Activated B cell treated with CpG ODN at 0.5 μM for 24 hours (primary cell): ENCODE measurements at regions not wholly inside any gene's neighbourhood (a gene's known extent, or its start where the extent isn't known, plus 50 kb on each side); places are given as distances from the start of the nearest gene placed in this dataset.

ENCODE experiments used
- ATAC-seq: fragments of 200-7000 bp; cut with Tn5 transposase; one replicate; pipeline ENCODE4 v1.10.0; 2021; ENCODE audit warnings: low read depth, mild to moderate bottlenecking, moderate library complexity
- CTCF ChIA-PET: fragments of 350-600 bp; sonication (Branson Sonifier 250); formaldehyde crosslinking; loops from one replicate; lab custom pipeline; 2021; ENCODE audit warnings: antibody characterized with exemption; lab: Charles Lee
- POLR2A ChIA-PET: fragments of 350-600 bp; sonication (Branson Sonifier 250); formaldehyde crosslinking; loops from one replicate; lab custom pipeline; 2021; ENCODE audit warnings: antibody characterized with exemption; lab: Charles Lee
- DNase-seq: peaks from one replicate; pipeline ENCODE4 v3.0.0; 2022
- H3K27ac Mint-ChIP-seq: one replicate; pipeline ENCODE4 v1.8.0; 2020; ENCODE audit warnings: mixed read lengths
- H3K27me3 Mint-ChIP-seq: one replicate; pipeline ENCODE4 v1.8.0; 2021; ENCODE audit warnings: mixed read lengths
- H3K36me3 Mint-ChIP-seq: one replicate; pipeline ENCODE4 v1.8.0; 2021; ENCODE audit warnings: low read depth, mixed read lengths
- H3K4me1 Mint-ChIP-seq: one replicate; pipeline ENCODE4 v1.8.0; 2021; ENCODE audit warnings: mixed read lengths
- H3K4me3 Mint-ChIP-seq: one replicate; pipeline ENCODE4 v1.8.0; 2020; ENCODE audit warnings: mild to moderate bottlenecking, mixed read lengths
- H3K9me3 Mint-ChIP-seq: one replicate; pipeline ENCODE4 v1.8.0; 2020; ENCODE audit warnings: mixed read lengths
- intact Hi-C: fragments of 100-400 bp; cut with micrococcal nuclease; formaldehyde crosslinking; loops from one replicate; pipeline ENCODE4 v1.15.1; 2024
- TF ChIP-seq, protein P1 (sequence below): fragments of 200-600 bp; IDR thresholded peaks from one replicate; pipeline ENCODE4 v1.8.0; 2022; ENCODE audit warnings: antibody characterized with exemption, mild to moderate bottlenecking

DNA sequence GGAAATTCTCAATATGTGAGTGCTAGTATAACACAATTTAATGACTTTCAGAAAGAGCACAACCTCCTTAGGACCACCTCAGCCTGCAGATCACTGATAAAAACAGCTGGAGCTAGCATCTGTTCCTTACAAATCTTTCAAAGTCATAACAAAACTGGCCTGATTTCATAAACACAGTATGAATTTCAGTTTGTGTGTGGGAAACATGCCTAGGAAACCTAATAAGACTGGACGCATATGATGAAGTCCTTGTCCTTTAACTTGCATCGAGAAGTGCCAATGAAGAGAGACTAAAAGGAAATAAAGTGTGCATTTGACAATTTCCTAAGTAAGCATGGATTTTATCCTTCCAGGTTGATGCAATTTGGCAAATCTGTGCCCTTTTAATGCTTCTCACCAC, 74.1 kb upstream of the KLHL14 start:
- Mint-ChIP-seq H3K4me1 (no peaks in the 10 kb centered on the region), H3K36me3 (no peaks in the 10 kb centered on the region), H3K9me3 (peaks cover 7% of the 10 kb centered on the region), H3K4me3 (no peak overlapping the region), H3K27ac (no peak overlapping the region), H3K27me3 (no peaks in the 10 kb centered on the region)
- intact Hi-C loops = loop anchor here (5.0 kb wide), 1 partner anchor 70 kb away; no protein-coding TSS in a partner anchor
- no peak for DNase-seq
- ChIA-PET POLR2A (no interaction called here), CTCF (interaction anchor here (0.6 kb wide), 1 partner anchor 45 kb away, joined by 3 read pairs; no protein-coding TSS in a partner anchor)
- no peak for ATAC-seq
- TF ChIP-seq, protein P1, sequence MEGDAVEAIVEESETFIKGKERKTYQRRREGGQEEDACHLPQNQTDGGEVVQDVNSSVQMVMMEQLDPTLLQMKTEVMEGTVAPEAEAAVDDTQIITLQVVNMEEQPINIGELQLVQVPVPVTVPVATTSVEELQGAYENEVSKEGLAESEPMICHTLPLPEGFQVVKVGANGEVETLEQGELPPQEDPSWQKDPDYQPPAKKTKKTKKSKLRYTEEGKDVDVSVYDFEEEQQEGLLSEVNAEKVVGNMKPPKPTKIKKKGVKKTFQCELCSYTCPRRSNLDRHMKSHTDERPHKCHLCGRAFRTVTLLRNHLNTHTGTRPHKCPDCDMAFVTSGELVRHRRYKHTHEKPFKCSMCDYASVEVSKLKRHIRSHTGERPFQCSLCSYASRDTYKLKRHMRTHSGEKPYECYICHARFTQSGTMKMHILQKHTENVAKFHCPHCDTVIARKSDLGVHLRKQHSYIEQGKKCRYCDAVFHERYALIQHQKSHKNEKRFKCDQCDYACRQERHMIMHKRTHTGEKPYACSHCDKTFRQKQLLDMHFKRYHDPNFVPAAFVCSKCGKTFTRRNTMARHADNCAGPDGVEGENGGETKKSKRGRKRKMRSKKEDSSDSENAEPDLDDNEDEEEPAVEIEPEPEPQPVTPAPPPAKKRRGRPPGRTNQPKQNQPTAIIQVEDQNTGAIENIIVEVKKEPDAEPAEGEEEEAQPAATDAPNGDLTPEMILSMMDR = no peak

DNA sequence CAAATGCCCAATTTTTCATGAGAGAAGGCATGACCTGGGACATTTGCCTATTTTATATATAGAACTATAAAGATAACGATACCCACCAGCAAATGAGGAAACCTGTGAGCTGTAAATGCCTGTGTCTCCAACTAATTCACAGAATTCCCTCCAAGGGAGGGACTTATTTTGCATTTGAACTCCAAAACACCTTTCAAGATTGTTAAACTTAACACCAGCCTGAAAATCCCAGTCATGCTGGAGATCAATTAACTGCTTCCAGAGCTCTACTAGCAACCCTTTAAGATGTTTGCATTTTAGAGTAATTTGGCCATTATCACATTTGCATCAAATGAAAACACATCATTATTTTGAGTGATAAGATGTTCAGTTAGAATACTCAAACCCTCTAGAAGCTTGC, 68.1 kb upstream of the KLHL14 start:
- Mint-ChIP-seq H3K4me3 (no peak overlapping the region), H3K36me3 (no peaks in the 10 kb centered on the region), H3K27me3 (no peaks in the 10 kb centered on the region), H3K4me1 (no peaks in the 10 kb centered on the region), H3K9me3 (peaks cover 4% of the 10 kb centered on the region), H3K27ac (no peak overlapping the region)
- ATAC-seq (no peak), DNase-seq (no peak)
- TF ChIP-seq, protein P1 = no peak
- ChIA-PET CTCF (interaction anchor here (0.8 kb wide), 1 partner anchor 82 kb away, joined by 3 read pairs; no protein-coding TSS in a partner anchor), POLR2A (no interaction called here)
- intact Hi-C loops = no loop called here

- Mint-ChIP-seq H3K4me1 (no peaks in the 10 kb centered on the region), H3K27ac (no peak overlapping the region), H3K9me3 (peaks cover 7% of the 10 kb centered on the region), H3K4me3 (no peak overlapping the region), H3K36me3 (no peaks in the 10 kb centered on the region), H3K27me3 (no peaks in the 10 kb centered on the region)
- CTCF ChIA-PET = no interaction called here
- TF ChIP-seq, protein P1 = no peak
- intact Hi-C loops = no loop called here
- POLR2A ChIA-PET = no interaction called here
- ATAC-seq (no peak), DNase-seq (no peak)
These were observed 63.1 kb upstream of the KLHL14 start for GRCh38 chr18:32835951-32836350.

DNA sequence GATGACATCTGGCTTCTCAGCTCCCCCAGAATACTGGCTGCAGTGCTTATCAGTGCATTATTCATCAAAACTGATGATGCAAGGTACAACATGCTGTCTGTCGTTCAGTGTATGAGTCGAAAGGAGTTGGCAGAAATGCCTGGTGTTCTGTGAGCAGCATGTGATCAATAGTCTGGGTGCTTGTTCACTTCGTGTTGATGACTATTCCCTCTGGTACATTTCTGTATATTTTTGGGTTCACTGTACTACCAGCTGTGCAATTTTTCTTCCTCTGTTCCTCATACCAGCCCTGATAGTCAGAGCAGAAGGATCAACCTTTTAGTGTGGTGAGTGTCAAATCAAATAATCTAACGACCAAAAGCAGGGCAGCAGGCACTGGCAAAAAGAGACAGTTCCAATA, 59.0 kb upstream of the KLHL14 start:
- TF ChIP-seq, protein P1 = no peak
- DNase-seq = no peak
- no peak overlapping the region for H3K27ac Mint-ChIP-seq

DNA sequence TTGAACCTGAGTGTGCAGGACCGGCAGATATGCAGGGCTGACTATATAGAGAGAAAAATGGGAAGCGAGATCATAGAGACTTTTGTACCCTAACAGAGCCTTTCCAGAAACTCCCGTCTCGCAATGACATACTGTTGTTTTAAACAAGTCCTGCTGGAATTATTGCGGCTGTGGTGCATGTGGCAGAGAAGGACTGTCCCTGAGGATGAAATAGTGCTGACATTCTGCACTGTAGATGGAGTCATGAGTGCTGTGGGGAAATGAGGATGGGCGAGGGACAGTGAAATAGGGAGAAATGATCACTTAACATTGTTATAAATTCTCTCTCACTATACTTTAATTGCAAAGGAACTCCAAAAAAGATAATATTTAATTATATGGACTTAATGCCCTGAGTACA, 50.4 kb upstream of the KLHL14 start:
- Mint-ChIP-seq H3K27me3 (no peaks in the 10 kb centered on the region), H3K9me3 (no peaks in the 10 kb centered on the region), H3K36me3 (no peaks in the 10 kb centered on the region), H3K4me3 (no peak overlapping the region), H3K4me1 (no peaks in the 10 kb centered on the region), H3K27ac (no peak overlapping the region)
- DNase-seq = no peak
- CTCF ChIA-PET = no interaction called here
- ATAC-seq = no peak
- TF ChIP-seq, protein P1 = no peak
- intact Hi-C loops = no loop called here
- POLR2A ChIA-PET = no interaction called here

More for the DNA sequence above, 59.0 kb upstream of the KLHL14 start:
- H3K36me3 Mint-ChIP-seq = no peaks in the 10 kb centered on the region
- no peak for ATAC-seq
- peaks cover 7% of the 10 kb centered on the region for H3K9me3 Mint-ChIP-seq
- intact Hi-C loops = no loop called here
- no peaks in the 10 kb centered on the region for H3K27me3 Mint-ChIP-seq
- H3K4me1 Mint-ChIP-seq = no peaks in the 10 kb centered on the region
- no peak overlapping the region for H3K4me3 Mint-ChIP-seq
- CTCF ChIA-PET = no interaction called here
- POLR2A ChIA-PET = interaction anchor here (0.7 to 0.8 kb wide), 2 partner anchors 17 to 22 kb away, joined by 3 to 9 read pairs; no protein-coding TSS in a partner anchor
